Adrenal gland (tissue), 9 donors: ENCODE measurements at regions not wholly inside any gene's neighbourhood (a gene's known extent, or its start where the extent isn't known, plus 50 kb on each side); places are given as distances from the start of the nearest gene placed in this dataset.
A peak's percentile ranks its signal among the peaks of the same experiment; 100 is the strongest.

Source experiments
- DNase-seq, 7 donors: peaks; one replicate each; pipeline ENCODE4 v3.0.0-alpha.2; 2019 to 2020
- H3K27ac ChIP-seq, 5 donors: fragments of 200-600 bp; sonication (generic) in 4 of 5; 1 replicate in 3 of 5; 2 replicates in 2 of 5; pipeline versions ENCODE4 v1.5.1 to v1.8.0; 2016 to 2020; ENCODE audit warnings: mild to moderate bottlenecking in 1 of 5
- H3K27me3 ChIP-seq: fragments of 200-600 bp; 2 replicates; pipeline ENCODE4 v1.8.0; 2021
- H3K36me3 ChIP-seq, 2 donors: fragments of 200-600 bp; replicated peaks in 1 of 2; 1 replicate in 1 of 2; 2 replicates in 1 of 2; pipeline versions ENCODE4 v1.5.1 to v1.8.0; 2018 to 2022
- H3K4me1 ChIP-seq, 2 donors: fragments of 200-600 bp; replicated peaks in 1 of 2; 1 replicate in 1 of 2; 2 replicates in 1 of 2; pipeline versions ENCODE4 v1.5.1 to v1.8.0; 2018 to 2021
- H3K4me3 ChIP-seq, 4 donors: fragments of 200-600 bp; sonication (generic) in 3 of 4; one replicate each; pipeline ENCODE4 v1.5.1; 2016 to 2018
- H3K9me3 ChIP-seq, 3 donors: fragments of 200-600 bp; sonication (generic) in 1 of 3; replicated peaks in 1 of 3; 1 replicate in 2 of 3; 2 replicates in 1 of 3; pipeline versions ENCODE4 v1.5.1 to v1.8.0; 2016 to 2021
- POLR2A ChIP-seq, 2 donors: fragments of 450-650 bp; IDR thresholded peaks; one replicate each; pipeline ENCODE4 v1.6.1; 2017; ENCODE audit warnings: antibody characterized with exemption in 2 of 2, mild to moderate bottlenecking in 2 of 2, moderate library complexity in 1 of 2
- WGBS, 4 donors: extraction: QIAGEN DNeasy Blood & Tissue Kit in 2 of 4; methylation state at CpG; one replicate each; pipeline versions ENCODE4 v1.1.5 to v1.1.7; 2013 to 2017; 5-methylcytosine and 5-hydroxymethylcytosine counted together
- intact Hi-C, 2 donors: fragments of 100-400 bp; cut with DNase I; formaldehyde crosslinking; loops; one replicate each; pipeline versions ENCODE4 v1.14.1 to v1.15.0; 2022 to 2023
- TF ChIP-seq, protein P1 (sequence below), 6 experiments: fragments of 450-650 bp in 4 of 6; fragments of 200-600 bp in 2 of 6; sonication (generic) in 1 of 6; IDR thresholded peaks; 1 replicate in 5 of 6; 2 replicates in 1 of 6; pipeline versions ENCODE4 v1.5.1 to v1.8.0; 2016 to 2021; ENCODE audit warnings: antibody characterized with exemption in 6 of 6, mild to moderate bottlenecking in 2 of 6, moderate library complexity in 1 of 6
- donor health status: healthy with polysubstance abuse.
- donor health status: Bipolar disorder and iron deficiency.
- donor health status: DM: yes; HTN: yes; CAD: no.
- donor health status: DM: no; HTN: no; CAD: no.
- donor health status: DM: no; HTN: no; CAD: no.

DNA sequence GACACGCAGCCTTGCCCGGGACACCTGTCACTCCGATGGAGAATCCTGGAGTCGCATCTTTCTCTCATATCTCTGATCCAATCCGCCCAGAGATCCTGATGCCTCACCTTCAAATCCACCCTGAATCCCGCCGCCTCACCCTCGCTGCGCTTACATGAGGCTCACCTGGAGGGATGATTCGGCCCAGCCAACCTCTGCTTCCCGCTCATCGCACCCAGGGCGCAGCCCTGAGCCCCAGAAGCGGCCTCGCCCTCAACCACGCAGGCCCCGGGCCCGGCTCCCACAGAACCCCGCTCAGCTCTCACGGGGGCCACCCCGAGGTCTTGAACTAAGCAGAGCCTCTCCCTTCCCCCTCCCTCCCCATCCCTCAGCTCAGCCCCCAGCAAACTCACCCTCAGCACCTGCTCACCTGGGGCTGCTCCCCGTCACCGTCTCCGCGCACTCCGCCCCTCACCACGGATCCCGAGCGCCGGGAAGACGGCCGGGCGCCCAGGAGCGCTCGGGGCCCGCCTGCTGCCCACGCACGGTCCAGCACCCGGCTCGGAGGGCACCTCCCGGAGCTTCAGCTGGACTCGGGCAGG is 160.0 kb downstream of the NDUFA10 start:
- Histone ChIP-seq H3K4me3 (no peak overlapping the region), H3K36me3 (no peaks in the 10 kb centered on the region), H3K27me3 (no peaks in the 10 kb centered on the region), H3K9me3 (no peaks in the 10 kb centered on the region), H3K27ac (no peak overlapping the region), H3K4me1 (no peaks in the 10 kb centered on the region)
- WGBS, 4 donors: 94 to 99% (median 96%) methylated on average over 23 to 42 of the region's 42 CpGs
- intact Hi-C loops: no loop called here
- DNase-seq: no peak
- TF ChIP-seq POLR2A (IDR thresholded peaks at IDR 0.05): no peak
- TF ChIP-seq, protein P1, sequence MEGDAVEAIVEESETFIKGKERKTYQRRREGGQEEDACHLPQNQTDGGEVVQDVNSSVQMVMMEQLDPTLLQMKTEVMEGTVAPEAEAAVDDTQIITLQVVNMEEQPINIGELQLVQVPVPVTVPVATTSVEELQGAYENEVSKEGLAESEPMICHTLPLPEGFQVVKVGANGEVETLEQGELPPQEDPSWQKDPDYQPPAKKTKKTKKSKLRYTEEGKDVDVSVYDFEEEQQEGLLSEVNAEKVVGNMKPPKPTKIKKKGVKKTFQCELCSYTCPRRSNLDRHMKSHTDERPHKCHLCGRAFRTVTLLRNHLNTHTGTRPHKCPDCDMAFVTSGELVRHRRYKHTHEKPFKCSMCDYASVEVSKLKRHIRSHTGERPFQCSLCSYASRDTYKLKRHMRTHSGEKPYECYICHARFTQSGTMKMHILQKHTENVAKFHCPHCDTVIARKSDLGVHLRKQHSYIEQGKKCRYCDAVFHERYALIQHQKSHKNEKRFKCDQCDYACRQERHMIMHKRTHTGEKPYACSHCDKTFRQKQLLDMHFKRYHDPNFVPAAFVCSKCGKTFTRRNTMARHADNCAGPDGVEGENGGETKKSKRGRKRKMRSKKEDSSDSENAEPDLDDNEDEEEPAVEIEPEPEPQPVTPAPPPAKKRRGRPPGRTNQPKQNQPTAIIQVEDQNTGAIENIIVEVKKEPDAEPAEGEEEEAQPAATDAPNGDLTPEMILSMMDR (IDR thresholded peaks at IDR 0.05): no peak

DNA sequence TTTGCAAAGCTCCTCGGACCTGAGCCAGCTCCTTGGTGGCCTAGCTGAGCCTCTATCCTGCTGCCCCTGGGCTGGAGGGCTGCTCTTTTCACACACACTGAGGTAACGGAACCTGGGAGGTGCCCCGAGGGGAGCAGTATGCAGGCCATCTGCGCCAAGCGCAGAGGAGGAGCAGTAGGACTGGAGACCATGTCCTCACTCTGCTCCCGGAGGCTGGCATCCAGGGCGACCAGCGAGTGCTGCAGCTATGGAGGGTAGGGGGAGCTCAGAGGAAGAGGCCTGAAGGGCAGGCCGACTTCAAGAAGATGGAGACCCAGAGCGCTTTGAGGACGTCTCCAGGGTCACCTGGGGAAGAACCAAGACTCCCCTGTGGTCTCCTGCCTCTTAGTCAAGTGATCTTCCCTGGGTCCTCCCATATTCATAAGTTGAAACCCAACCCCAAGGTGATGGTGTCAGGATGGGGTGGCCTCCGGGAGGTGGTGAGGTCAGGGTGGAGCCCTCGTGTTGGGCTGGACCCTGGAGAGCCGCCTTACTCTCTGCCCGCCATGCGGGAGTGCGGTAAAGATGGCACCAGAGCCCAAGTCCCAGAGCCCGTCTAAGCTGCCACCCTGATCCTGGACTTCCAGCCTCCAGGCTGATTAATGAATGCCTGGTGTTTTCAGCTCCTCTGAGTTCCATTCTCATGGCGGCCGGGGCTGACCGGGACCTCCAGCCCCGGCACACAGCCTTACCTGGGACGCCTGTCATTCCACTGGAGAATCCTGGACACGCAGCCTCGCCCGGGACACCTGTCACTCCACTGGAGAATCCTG is 160.7 kb downstream of the NDUFA10 start:
- H3K4me3 ChIP-seq: no peak overlapping the region
- no peak overlapping the region for H3K27ac ChIP-seq
- peak in 1 of 7 donors; percentile 38 for DNase-seq
- no peaks in the 10 kb centered on the region for H3K4me1 ChIP-seq
- H3K27me3 ChIP-seq: no peaks in the 10 kb centered on the region
- no peak for TF ChIP-seq POLR2A (IDR thresholded peaks at IDR 0.05)
- TF ChIP-seq, protein P1 (IDR thresholded peaks at IDR 0.05): no peak
- 91 to 97% (median 94%) methylated on average over 12 to 26 of the region's 26 CpGs for WGBS, 4 donors
- intact Hi-C loops: no loop called here
- no peaks in the 10 kb centered on the region for H3K9me3 ChIP-seq
- no peaks in the 10 kb centered on the region for H3K36me3 ChIP-seq

DNA sequence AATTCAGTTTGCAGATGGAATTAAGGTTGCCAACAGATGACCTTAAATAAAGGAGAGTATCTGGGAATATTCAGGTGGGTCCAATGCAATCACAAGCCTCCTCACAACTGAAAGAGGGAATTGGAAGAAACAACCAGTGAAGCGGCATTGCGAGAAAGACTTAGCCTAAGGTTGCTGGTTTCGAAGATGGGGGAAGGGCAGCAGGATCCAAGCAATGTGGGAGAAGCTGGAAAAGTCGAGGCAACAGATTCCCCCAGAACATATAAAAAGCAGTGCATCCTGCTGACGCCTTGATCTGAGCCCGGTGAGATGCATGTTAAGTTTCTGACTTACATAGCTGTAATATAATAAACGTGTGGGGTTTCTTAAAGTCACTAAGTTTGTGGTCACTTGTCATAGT is 162.5 kb downstream of the NDUFA10 start:
- DNase-seq: no peak
- intact Hi-C loops: no loop called here
- no peaks in the 10 kb centered on the region for H3K4me1 ChIP-seq
- H3K9me3 ChIP-seq: no peaks in the 10 kb centered on the region
- H3K27me3 ChIP-seq: no peaks in the 10 kb centered on the region
- no peak overlapping the region for H3K4me3 ChIP-seq
- H3K36me3 ChIP-seq: no peaks in the 10 kb centered on the region
- no peak for TF ChIP-seq POLR2A (IDR thresholded peaks at IDR 0.05)
- TF ChIP-seq, protein P1 (IDR thresholded peaks at IDR 0.05): no peak
- WGBS, 4 donors: 77 to 83% (median 82%) methylated on average over 7 of the region's 7 CpGs
- H3K27ac ChIP-seq: no peak overlapping the region

DNA sequence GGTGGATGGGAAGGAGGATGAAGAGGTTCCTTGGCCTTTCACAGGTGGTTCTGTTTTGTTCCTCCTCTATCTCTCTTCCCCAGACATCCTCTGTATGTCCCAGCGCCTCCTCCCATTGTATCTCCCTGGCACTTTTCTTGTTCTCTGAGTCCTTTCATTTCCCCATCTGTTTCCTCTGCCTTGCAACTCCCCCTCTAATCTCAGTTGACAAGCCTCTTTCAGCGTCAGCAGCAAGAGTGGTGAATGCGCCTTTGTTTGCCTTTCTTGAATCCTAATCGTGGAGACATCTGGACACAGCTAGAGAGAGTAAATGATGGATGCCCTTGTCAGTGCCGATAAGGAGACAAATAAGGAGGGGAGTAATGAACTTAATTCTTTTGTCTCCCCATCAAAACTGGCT is 167.0 kb downstream of the NDUFA10 start:
- Histone ChIP-seq H3K4me3 (no peak overlapping the region), H3K9me3 (no peaks in the 10 kb centered on the region), H3K4me1 (peaks cover 8 to 14% of the 10 kb centered on the region in 2 donors), H3K27ac (peak overlapping the region in 1 of 5 donors; percentile 33), H3K27me3 (no peaks in the 10 kb centered on the region), H3K36me3 (no peaks in the 10 kb centered on the region)
- TF ChIP-seq, protein P1 (IDR thresholded peaks at IDR 0.05): no peak
- TF ChIP-seq POLR2A (IDR thresholded peaks at IDR 0.05): no peak
- DNase-seq: peak in 3 of 7 donors; percentile 15 to 58 (median 20)
- 48 to 59% (median 55%) methylated on average over 5 of the region's 5 CpGs for WGBS, 4 donors
- intact Hi-C loops: no loop called here
